ENCODE measurements at regions not wholly inside any gene's neighbourhood (a gene's known extent, or its start where the extent isn't known, plus 50 kb on each side); places are given as distances from the start of the nearest gene placed in this dataset.

- no peak for TF ChIP-seq CTCF (IDR thresholded peaks at IDR 0.05)
- TF ChIP-seq POLR2A (IDR thresholded peaks at IDR 0.05), result no peak
Measured at GRCh38 chr1:221317537-221317936, 424.4 kb downstream of the DUSP10 start.

All from body of pancreas (tissue), 4 donors.